Daoy (cell line): ENCODE measurements at regions not wholly inside any gene's neighbourhood (a gene's known extent, or its start where the extent isn't known, plus 50 kb on each side); places are given as distances from the start of the nearest gene placed in this dataset.

Experiments
- DNase-seq: peaks from one replicate; pipeline ENCODE4 v3.0.0-alpha.2; 2015; ENCODE audit warnings: low read depth

DNA sequence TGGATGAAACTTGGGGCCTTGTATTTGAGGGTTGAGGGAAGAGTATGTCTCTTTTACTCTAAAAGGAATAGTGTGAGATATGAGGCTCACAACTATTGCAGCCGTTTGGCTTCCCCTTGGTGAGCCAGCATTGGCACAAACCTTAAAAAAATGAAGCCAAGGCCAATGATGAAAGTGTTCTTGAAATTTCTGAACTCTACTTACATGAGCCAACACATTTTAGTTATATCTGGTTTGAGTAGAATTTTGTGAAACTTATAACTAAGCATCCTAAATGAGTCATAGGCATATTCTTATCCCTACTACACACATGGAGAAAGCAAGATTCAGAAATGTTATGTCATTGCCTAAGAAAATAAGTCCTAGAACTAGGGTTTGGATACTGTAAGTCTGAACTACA, 55.3 kb upstream of the ACSS3 start:
- no peak for DNase-seq

DNA sequence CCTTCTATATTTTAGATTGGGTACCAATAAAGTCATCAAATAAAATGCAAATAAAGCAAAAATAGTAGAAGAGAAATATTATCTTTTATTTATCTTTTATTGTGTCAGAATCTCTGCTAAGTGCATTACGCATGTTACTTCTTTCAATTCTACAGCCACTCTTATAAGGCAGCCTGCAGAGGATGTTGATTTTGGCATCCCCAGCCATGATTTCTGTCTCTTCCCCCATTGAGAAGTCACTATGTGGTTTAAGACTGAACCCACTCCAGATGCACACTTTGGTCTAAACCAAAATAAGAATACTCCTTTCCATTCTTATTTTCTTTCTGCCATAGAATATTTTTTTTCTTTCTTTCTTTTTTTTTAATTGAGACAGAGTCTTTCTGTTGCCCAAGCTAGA, 56.0 kb upstream of the ACSS3 start:
- DNase-seq: no peak

DNA sequence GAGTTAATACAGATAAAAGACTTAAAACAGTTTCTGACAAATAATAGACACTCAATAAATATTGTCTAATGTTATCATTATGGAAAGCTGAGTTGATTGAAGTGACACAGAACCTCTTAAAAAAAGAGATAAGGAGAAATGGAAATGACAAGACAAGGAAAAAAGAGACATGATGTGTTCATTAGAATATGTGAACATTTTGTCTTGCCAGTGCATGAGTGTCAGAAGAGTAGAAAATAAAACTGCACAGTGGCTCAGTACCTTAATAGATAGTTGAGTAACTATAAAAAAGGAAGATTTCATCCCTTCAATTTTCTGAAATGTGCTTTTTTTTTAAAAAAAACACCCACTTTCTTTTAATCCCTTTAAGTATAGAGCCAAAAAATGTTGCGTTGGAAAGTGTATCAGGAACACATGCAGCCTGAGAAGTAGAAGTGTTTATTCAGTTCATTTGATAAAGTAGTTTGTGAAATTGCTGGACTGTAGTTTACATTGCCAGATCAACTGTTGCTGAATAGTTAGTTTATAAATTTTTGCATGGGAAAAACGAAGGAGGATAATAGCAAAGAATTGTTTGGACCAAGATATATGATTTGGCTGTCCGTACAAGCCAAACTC, 56.6 kb upstream of the ACSS3 start:
- DNase-seq: no peak

DNA sequence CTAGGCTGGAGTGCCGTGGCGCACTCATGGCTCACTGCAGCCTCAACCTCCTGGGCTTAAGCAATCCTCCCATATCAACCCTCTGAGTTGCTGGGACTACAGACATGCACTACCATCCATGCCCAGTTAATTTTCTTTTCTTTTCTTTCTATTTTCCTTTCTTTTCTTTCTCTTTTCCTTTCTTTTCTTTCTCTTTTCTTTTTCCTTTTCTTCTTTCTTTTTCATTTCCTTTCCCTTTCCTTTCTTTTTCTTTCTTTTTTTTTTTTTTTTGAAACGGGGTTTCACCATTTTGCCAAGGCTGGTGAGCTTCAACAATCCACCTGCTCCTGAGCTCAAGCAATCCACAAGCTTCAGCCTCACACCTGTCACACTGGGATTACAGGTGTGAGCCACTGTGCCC, 60.1 kb upstream of the ACSS3 start:
- no peak for DNase-seq

DNA sequence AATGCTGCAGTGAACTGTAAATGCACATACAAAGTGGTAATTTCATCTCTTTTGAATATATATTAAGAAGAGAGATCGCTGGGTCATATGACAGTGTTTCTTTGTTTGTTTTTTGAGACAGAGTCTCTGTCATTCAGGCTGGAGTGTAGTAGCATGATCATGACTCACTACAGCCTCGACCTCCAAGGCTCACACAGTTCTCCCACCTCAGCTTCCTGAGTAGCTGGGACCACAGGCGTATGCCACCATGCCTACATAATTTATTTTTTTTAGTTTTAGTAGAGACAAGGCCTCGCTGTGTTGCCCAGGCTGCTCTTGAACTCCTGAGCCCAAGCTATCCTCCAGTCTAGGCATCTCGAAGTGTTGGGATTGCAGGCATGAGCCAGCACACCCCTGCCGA, 62.4 kb upstream of the ACSS3 start:
- peak; percentile 30 for DNase-seq

DNA sequence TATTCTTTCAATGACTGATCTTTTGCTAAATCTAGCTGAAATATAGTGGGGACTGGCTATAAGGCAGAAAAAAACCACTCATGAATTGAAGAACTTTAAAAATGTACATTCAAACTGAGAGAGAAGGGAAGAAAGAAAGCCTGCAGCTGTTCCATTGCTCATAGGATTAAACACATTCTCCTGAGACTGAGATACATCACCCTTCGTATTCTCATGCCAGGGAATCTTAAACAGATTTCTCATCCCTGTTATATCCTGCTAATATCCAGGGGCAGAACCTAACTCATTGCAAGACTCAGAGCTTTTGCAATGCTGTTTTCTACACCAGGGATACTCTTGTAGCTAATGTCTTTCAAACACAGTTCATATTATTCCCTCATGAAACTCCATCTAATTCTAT, 67.2 kb upstream of the ACSS3 start:
- DNase-seq: no peak

DNA sequence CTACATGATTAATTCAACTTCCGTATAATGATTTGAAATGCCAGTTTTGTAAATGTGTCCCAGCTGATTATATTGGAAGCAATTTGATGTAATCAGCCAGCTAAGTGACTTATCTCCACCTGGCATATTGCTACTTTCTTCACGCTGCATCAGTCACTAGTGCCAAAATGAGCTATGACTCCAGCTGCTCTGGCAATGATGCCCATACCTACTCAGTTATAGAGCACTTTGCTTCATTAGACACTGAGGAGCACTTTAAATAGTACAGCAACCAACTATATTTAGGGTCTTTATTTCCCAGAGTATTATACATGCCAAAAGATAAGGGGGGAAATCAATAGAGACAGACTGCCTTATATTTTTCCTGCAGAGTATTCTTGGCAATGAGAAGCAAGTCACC, 67.9 kb upstream of the LIN7A start:
- DNase-seq: no peak

DNA sequence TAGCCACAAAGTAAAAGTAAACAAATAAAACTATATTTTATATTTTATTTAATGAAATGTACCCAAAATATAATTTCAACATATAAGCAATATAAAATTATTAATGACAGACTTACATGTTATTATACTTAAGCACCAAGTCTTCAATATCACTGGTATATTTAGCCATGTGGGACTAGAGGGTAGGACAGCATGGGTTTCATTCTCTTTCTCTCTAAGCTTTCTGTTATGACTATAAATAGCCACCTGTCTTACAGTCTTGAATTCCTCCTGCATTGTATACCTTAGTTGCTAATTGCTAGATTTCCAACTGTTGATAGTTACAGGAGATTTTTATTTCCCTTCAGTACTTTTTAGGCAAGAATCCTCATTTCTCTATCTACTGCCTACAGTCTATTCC, 63.1 kb upstream of the LIN7A start:
- no peak for DNase-seq

DNA sequence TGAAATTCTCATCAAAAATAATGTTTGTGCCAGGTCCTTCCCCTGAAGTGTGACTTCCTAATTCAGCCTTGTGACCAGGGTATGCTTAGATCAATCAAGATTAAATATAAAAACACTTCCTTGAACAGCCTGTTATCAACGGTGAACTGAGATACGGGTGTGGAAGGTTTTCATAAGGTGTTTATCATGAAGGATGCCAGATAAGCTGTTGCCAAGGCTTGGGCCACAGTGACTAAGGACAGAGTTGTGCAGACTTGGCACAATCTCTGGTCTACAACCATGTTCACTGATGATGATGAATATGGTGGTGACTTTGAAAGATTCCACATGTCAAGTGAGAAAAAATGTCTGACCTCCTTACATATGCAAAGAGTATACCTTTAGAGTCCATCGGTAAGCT, 51.3 kb upstream of the LIN7A start:
- DNase-seq: peak; percentile 6
